Hematopoietic multipotent progenitor cell treated with erythropoietin and hydrocortisone succinate and interleukin-3 and kit ligand, for 4 days (in vitro differentiated cells): ENCODE measurements at regions not wholly inside any gene's neighbourhood (a gene's known extent, or its start where the extent isn't known, plus 50 kb on each side); places are given as distances from the start of the nearest gene placed in this dataset.
"Not testable (repeated sequence)": the region's sequence is repeated elsewhere in the genome, so short reads cannot be mapped to it uniquely, and the experiment has no call there.

Experiments
- DNase-seq: peaks from one replicate; pipeline ENCODE4 v3.0.0-alpha.2; 2015

GRCh38 chr2:121061633-121062032 is 223.4 kb downstream of the TFCP2L1 start:
- no peak for DNase-seq

- no peak for DNase-seq
These were observed 221.5 kb downstream of the TFCP2L1 start for GRCh38 chr2:121063471-121063870.

- no peak for DNase-seq
These were observed 220.8 kb downstream of the TFCP2L1 start for GRCh38 chr2:121064186-121064585.

GRCh38 chr2:121065239-121065638 is 219.8 kb downstream of the TFCP2L1 start:
- DNase-seq, result no peak

- no peak for DNase-seq
These were observed 218.5 kb downstream of the TFCP2L1 start for GRCh38 chr2:121066526-121066925.

GRCh38 chr2:121068851-121069250 is 216.2 kb downstream of the TFCP2L1 start:
- DNase-seq, result no peak

GRCh38 chr2:121069434-121069969 is 215.5 kb downstream of the TFCP2L1 start:
- no peak for DNase-seq

- not testable (repeated sequence) for DNase-seq
These were observed 214.9 kb downstream of the TFCP2L1 start for GRCh38 chr2:121070061-121070460.

- DNase-seq, result peak; percentile 70
These were observed 213.9 kb downstream of the TFCP2L1 start for GRCh38 chr2:121071034-121071504.

- DNase-seq, result no peak
These were observed 212.2 kb downstream of the TFCP2L1 start for GRCh38 chr2:121072784-121073183.

- no peak for DNase-seq
These were observed 211.4 kb downstream of the TFCP2L1 start for GRCh38 chr2:121073320-121074210.

- peak; percentile 37 for DNase-seq
These were observed 210.6 kb downstream of the TFCP2L1 start for GRCh38 chr2:121074293-121074932.

- peak; percentile 95 for DNase-seq
These were observed 209.9 kb downstream of the TFCP2L1 start for GRCh38 chr2:121075006-121075551.

GRCh38 chr2:121075641-121076497 is 209.1 kb downstream of the TFCP2L1 start:
- no peak for DNase-seq

GRCh38 chr2:121076498-121076820 is 208.5 kb downstream of the TFCP2L1 start:
- no peak for DNase-seq

GRCh38 chr2:121076885-121077549 is 208.0 kb downstream of the TFCP2L1 start:
- DNase-seq, result peak; percentile 83

GRCh38 chr2:121078899-121079298 is 206.1 kb downstream of the TFCP2L1 start:
- DNase-seq, result no peak

GRCh38 chr2:121080013-121080772 is 204.8 kb downstream of the TFCP2L1 start:
- DNase-seq, result peak; percentile 60

GRCh38 chr2:121081701-121082100 is 203.3 kb downstream of the TFCP2L1 start:
- DNase-seq, result no peak

GRCh38 chr2:121082191-121082590 is 202.8 kb downstream of the TFCP2L1 start:
- no peak for DNase-seq

GRCh38 chr2:121084130-121084680 is 200.8 kb downstream of the TFCP2L1 start:
- no peak for DNase-seq
